Neural crest cell (in vitro differentiated cells): ENCODE measurements at regions not wholly inside any gene's neighbourhood (a gene's known extent, or its start where the extent isn't known, plus 50 kb on each side); places are given as distances from the start of the nearest gene placed in this dataset.
"Not testable (repeated sequence)": the region's sequence is repeated elsewhere in the genome, so short reads cannot be mapped to it uniquely, and the experiment has no call there.

Source experiments
- DNase-seq: peaks from one replicate; pipeline ENCODE4 v3.0.0; 2021; ENCODE audit warnings: low read depth, mixed read lengths, low spot score
- H3K27ac Mint-ChIP-seq: one replicate; pipeline ENCODE4 v1.8.0; 2021; ENCODE audit warnings: mild to moderate bottlenecking, mixed read lengths; ENCODE audit not compliant: unreplicated experiment
- H3K27me3 Mint-ChIP-seq: 2 replicates; pipeline ENCODE4 v1.8.0; 2021; ENCODE audit warnings: low read depth, mild to moderate bottlenecking, mixed read lengths
- H3K36me3 Mint-ChIP-seq: 2 replicates; pipeline ENCODE4 v1.8.0; 2021; ENCODE audit warnings: low read depth, mild to moderate bottlenecking, mixed read lengths
- H3K4me1 Mint-ChIP-seq: 2 replicates; pipeline ENCODE4 v1.8.0; 2021; ENCODE audit warnings: mixed read lengths
- H3K4me3 Mint-ChIP-seq: one replicate; pipeline ENCODE4 v1.8.0; 2021; ENCODE audit warnings: mild to moderate bottlenecking, mixed read lengths
- H3K9me3 Mint-ChIP-seq: 2 replicates; pipeline ENCODE4 v1.8.0; 2021; ENCODE audit warnings: mixed read lengths
- CTCF ChIP-seq: fragments of 200-600 bp; sonication (generic); conservative IDR thresholded peaks from 2 replicates; pipeline ENCODE4 v1.5.0; 2021; ENCODE audit warnings: antibody characterized with exemption, mild to moderate bottlenecking

- Mint-ChIP-seq H3K27me3 (no peaks in the 10 kb centered on the region), H3K4me1 (peaks cover 18% of the 10 kb centered on the region), H3K36me3 (no peaks in the 10 kb centered on the region), H3K4me3 (no peak overlapping the region), H3K27ac (no peak overlapping the region), H3K9me3 (peaks cover 3% of the 10 kb centered on the region)
- DNase-seq = no peak
- no peak for TF ChIP-seq CTCF
Observed at GRCh38 chr6:44742828-44743372, 355.4 kb downstream of the CDC5L start.

GRCh38 chr6:44760116-44760515 is 372.6 kb downstream of the CDC5L start:
- H3K4me1 Mint-ChIP-seq, H3K27ac Mint-ChIP-seq, DNase-seq, H3K4me3 Mint-ChIP-seq, H3K27me3 Mint-ChIP-seq, H3K9me3 Mint-ChIP-seq, H3K36me3 Mint-ChIP-seq: not testable (repeated sequence)

GRCh38 chr6:44761046-44761445 is 373.5 kb downstream of the CDC5L start:
- Mint-ChIP-seq H3K27ac (no peak overlapping the region), H3K4me3 (no peak overlapping the region), H3K9me3 (peaks cover 6% of the 10 kb centered on the region), H3K4me1 (no peaks in the 10 kb centered on the region), H3K27me3 (no peaks in the 10 kb centered on the region), H3K36me3 (peaks cover 9% of the 10 kb centered on the region)
- DNase-seq = no peak
- no peak for TF ChIP-seq CTCF

GRCh38 chr6:44762496-44762895 is 375.0 kb downstream of the CDC5L start:
- no peak for TF ChIP-seq CTCF
- no peak overlapping the region for H3K27ac Mint-ChIP-seq
- peaks cover 6% of the 10 kb centered on the region for H3K9me3 Mint-ChIP-seq
- no peak for DNase-seq
- no peak overlapping the region for H3K4me3 Mint-ChIP-seq
- H3K4me1 Mint-ChIP-seq = no peaks in the 10 kb centered on the region
- H3K36me3 Mint-ChIP-seq = peaks cover 9% of the 10 kb centered on the region
- no peaks in the 10 kb centered on the region for H3K27me3 Mint-ChIP-seq

GRCh38 chr6:44771647-44772415 is 384.3 kb downstream of the CDC5L start:
- TF ChIP-seq CTCF = no peak
- Mint-ChIP-seq H3K9me3 (peaks cover 5% of the 10 kb centered on the region), H3K36me3 (no peaks in the 10 kb centered on the region), H3K27ac (no peak overlapping the region), H3K27me3 (no peaks in the 10 kb centered on the region), H3K4me3 (no peak overlapping the region), H3K4me1 (peaks cover 18% of the 10 kb centered on the region)
- no peak for DNase-seq

GRCh38 chr6:44772838-44773237 is 385.3 kb downstream of the CDC5L start:
- Mint-ChIP-seq H3K4me1 (peaks cover 18% of the 10 kb centered on the region), H3K9me3 (peaks cover 5% of the 10 kb centered on the region), H3K4me3 (no peak overlapping the region), H3K36me3 (no peaks in the 10 kb centered on the region), H3K27me3 (no peaks in the 10 kb centered on the region), H3K27ac (no peak overlapping the region)
- TF ChIP-seq CTCF = no peak
- no peak for DNase-seq
